ENCODE measurements at regions not wholly inside any gene's neighbourhood (a gene's known extent, or its start where the extent isn't known, plus 50 kb on each side); places are given as distances from the start of the nearest gene placed in this dataset.

GRCh38 chr4:17117746-17118145 lies 219.3 kb upstream of the LDB2 start:
- TF ChIP-seq POLR2A (IDR thresholded peaks at IDR 0.05) (no peak), CTCF (IDR thresholded peaks at IDR 0.05) (no peak)
